ENCODE measurements at regions not wholly inside any gene's neighbourhood (a gene's known extent, or its start where the extent isn't known, plus 50 kb on each side); places are given as distances from the start of the nearest gene placed in this dataset.
"Not testable (repeated sequence)": the region's sequence is repeated elsewhere in the genome, so short reads cannot be mapped to it uniquely, and the experiment has no call there.

DNA sequence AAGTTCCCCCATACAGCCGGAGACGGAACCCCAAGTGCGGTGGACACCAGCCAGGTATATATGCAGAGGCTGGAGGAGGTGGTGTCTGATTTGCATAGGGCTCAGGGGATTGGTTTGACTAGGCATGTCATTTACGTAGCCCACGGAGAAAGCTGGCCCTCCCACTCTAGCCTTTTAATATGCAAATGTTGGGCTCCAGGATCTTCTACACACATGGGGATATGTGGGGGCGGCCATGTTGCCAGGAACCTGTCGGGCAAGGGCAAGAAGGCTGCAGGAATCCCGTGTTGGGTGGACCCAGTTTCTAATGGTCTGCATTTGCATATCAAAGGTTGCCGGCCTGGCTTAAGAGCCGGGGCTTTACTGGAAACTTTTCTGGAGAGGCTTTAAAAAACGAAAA, 57.4 kb downstream of the FTHL17 start:
- H3K4me2 ChIP-seq (ENCODE audit: low read length); H3K9ac ChIP-seq (ENCODE audit: low read depth, low read length); H3K4me3 ChIP-seq (ENCODE audit: low read length); H3K36me3 ChIP-seq (ENCODE audit: insufficient read depth, low read length); H3K4me1 ChIP-seq (ENCODE audit: control insufficient read depth, insufficient read depth, low read length); H3K27me3 ChIP-seq (ENCODE audit: control insufficient read depth, insufficient read depth, low read length); H3K9me3 ChIP-seq (replicated peaks; ENCODE audit: low read length): not testable (repeated sequence)

DNA sequence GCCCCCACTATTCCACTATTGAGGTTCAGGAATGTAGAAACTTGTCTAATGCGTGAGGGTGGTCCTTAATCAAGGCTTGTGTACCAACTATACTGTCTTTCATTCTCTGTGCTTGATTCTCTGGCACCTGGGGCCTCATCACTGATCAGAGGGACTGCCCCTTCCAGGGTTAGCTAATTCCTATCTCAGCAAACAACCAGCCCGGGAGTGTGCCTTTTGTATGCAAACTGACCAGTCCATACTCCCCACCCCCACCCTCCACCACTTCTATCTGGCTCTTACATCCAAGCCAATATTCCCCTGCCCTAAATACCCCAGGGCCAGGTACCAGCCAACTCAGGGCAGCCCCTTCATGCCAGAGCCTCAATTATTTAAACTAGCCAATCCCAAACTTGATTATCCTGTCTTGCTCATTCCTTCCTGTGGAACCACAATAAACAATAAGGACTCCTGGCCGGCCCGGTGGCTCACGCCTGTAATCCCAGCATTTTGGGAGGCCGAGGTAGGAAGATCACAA, 59.3 kb downstream of the FTHL17 start:
- Histone ChIP-seq H3K4me3 (ENCODE audit: low read length) (no peak overlapping the region), H3K4me2 (ENCODE audit: low read length) (no peak overlapping the region), H3K36me3 (ENCODE audit: insufficient read depth, low read length) (no peaks in the 10 kb centered on the region), H3K4me1 (ENCODE audit: control insufficient read depth, insufficient read depth, low read length) (no peaks in the 10 kb centered on the region), H3K27me3 (ENCODE audit: control insufficient read depth, insufficient read depth, low read length) (peaks cover 3% of the 10 kb centered on the region), H3K9ac (ENCODE audit: low read depth, low read length) (no peak overlapping the region), H3K9me3 (replicated peaks; ENCODE audit: low read length) (no peaks in the 10 kb centered on the region)

DNA sequence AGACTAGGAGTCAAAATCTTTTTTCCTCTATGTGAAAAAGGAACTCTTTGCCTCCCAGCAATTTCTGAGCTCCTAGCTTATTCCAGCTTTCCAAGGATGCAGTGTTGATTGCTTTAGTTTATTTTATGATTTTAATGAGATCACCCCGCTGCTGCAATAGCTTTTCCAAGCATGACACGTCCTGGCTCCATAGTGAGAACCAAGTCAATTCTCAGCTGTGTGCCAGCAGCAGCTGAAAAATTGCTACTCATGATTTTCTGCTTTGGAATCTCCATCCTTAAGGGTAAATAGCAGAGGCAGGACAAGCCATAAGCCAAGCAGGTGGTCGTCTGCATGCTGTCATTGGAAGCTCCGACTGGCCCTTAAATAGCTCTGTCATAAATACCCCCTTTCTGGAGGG, 64.5 kb downstream of the FTHL17 start:
- no peak overlapping the region for H3K4me3 ChIP-seq (ENCODE audit: low read length)
- peaks cover 6% of the 10 kb centered on the region for H3K27me3 ChIP-seq (ENCODE audit: control insufficient read depth, insufficient read depth, low read length)
- no peaks in the 10 kb centered on the region for H3K4me1 ChIP-seq (ENCODE audit: control insufficient read depth, insufficient read depth, low read length)
- no peak overlapping the region for H3K9ac ChIP-seq (ENCODE audit: low read depth, low read length)
- no peaks in the 10 kb centered on the region for H3K36me3 ChIP-seq (ENCODE audit: insufficient read depth, low read length)
- H3K9me3 ChIP-seq (replicated peaks; ENCODE audit: low read length), result no peaks in the 10 kb centered on the region
- H3K4me2 ChIP-seq (ENCODE audit: low read length), result no peak overlapping the region

DNA sequence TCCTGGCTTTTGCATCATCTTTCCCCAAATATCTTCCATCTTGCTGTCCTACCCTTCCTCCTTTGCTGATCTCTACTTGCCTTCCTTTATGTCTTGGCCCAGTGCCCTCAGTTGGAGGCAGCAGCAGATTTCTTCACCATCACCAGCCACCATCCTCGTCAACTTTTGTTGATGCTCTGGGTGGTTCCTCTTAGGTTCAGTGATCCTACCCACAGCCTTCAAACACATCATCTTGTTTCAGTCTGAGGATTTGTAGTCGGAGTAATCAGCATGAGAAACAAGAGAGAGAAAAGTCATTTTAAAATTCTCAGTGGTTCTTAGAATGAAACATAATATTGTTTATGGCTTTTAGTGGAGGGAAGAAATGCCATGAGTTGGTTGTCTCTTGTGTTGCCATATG, 65.8 kb downstream of the FTHL17 start:
- Histone ChIP-seq H3K4me2 (ENCODE audit: low read length) (no peak overlapping the region), H3K27me3 (ENCODE audit: control insufficient read depth, insufficient read depth, low read length) (peaks cover 6% of the 10 kb centered on the region)

DNA sequence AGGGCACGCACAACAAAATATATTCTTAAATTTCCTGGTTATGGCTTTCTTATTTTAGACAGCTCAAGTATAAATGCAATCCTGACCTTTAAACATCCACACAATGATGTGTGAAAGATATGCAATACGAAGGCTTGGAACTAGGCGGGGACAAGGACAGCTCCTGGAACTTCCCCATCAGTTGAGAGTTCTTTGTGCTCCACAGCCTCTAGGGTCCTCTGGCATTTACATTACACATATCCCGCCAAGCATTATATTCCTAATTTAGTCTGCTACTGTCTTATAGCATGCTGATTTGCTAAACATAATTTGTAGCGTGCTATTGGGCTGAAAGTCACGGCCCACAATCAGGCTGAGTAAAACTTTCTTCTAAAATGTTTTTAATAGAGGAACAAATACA, 74.4 kb downstream of the FTHL17 start:
- no peaks in the 10 kb centered on the region for H3K4me1 ChIP-seq (ENCODE audit: control insufficient read depth, insufficient read depth, low read length)
- no peak overlapping the region for H3K4me2 ChIP-seq (ENCODE audit: low read length)

More for the DNA sequence above, 65.8 kb downstream of the FTHL17 start:
- H3K9me3 ChIP-seq (replicated peaks; ENCODE audit: low read length), result no peaks in the 10 kb centered on the region
- H3K9ac ChIP-seq (ENCODE audit: low read depth, low read length), result no peak overlapping the region
- no peak overlapping the region for H3K4me3 ChIP-seq (ENCODE audit: low read length)
- H3K36me3 ChIP-seq (ENCODE audit: insufficient read depth, low read length), result no peaks in the 10 kb centered on the region
- H3K4me1 ChIP-seq (ENCODE audit: control insufficient read depth, insufficient read depth, low read length), result no peaks in the 10 kb centered on the region

DNA sequence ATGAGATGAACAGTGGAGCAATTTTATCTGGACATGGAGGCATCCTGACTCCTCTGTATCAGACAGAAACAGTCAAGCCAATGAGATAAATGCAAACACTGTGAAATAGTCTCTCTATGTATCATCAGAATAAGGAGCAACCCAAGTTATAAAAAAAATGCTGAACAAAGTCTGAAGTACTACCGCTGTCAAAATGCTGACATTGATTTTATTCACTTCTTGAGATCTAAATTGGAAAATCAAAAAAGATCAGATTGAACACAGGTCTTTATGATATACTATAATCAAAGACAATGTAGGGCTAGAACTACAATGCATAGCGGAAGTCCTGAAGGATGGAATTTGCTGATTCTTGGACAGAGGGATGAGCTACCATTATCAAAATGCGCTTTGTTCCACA, 76.1 kb downstream of the FTHL17 start:
- Histone ChIP-seq H3K4me1 (ENCODE audit: control insufficient read depth, insufficient read depth, low read length) (no peaks in the 10 kb centered on the region), H3K9me3 (replicated peaks; ENCODE audit: low read length) (no peaks in the 10 kb centered on the region), H3K4me3 (ENCODE audit: low read length) (no peak overlapping the region), H3K4me2 (ENCODE audit: low read length) (no peak overlapping the region), H3K36me3 (ENCODE audit: insufficient read depth, low read length) (no peaks in the 10 kb centered on the region), H3K9ac (ENCODE audit: low read depth, low read length) (no peak overlapping the region), H3K27me3 (ENCODE audit: control insufficient read depth, insufficient read depth, low read length) (no peaks in the 10 kb centered on the region)

More for the DNA sequence above, 74.4 kb downstream of the FTHL17 start:
- no peak overlapping the region for H3K4me3 ChIP-seq (ENCODE audit: low read length)
- H3K9ac ChIP-seq (ENCODE audit: low read depth, low read length), result no peak overlapping the region
- H3K36me3 ChIP-seq (ENCODE audit: insufficient read depth, low read length), result no peaks in the 10 kb centered on the region
- H3K27me3 ChIP-seq (ENCODE audit: control insufficient read depth, insufficient read depth, low read length), result no peaks in the 10 kb centered on the region
- H3K9me3 ChIP-seq (replicated peaks; ENCODE audit: low read length), result no peaks in the 10 kb centered on the region

DNA sequence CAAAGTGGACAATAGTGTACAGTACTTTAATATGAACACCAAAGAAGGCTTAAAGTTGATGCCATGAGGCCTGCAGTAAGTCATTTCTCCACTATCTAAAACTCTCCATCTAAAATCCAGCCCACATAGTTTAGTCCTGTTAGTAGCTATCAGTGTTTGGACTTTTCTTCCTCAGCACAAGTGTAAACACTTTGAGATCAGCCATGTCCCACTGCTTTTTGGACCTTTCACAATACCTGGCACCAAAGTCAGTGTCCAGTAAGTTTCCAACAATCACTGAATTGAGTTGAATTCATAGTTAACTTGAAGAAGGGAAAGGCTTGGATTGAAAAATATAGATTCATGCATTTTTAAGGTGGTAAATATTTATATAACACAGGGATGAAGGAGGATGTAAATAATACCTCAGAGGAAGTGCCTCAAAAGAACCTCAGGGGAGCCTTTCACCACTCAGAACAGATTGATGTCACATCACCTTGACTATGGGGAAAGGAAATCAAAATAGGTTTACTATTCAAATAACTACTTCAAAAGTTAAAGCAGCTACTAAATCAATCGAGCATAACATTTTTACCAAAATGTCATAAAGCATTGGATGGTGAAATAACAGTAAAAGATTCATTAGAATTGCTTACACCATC, 76.7 kb downstream of the FTHL17 start:
- Histone ChIP-seq H3K4me2 (ENCODE audit: low read length) (no peak overlapping the region), H3K36me3 (ENCODE audit: insufficient read depth, low read length) (no peaks in the 10 kb centered on the region), H3K4me3 (ENCODE audit: low read length) (no peak overlapping the region), H3K4me1 (ENCODE audit: control insufficient read depth, insufficient read depth, low read length) (no peaks in the 10 kb centered on the region), H3K9ac (ENCODE audit: low read depth, low read length) (no peak overlapping the region), H3K27me3 (ENCODE audit: control insufficient read depth, insufficient read depth, low read length) (no peaks in the 10 kb centered on the region), H3K9me3 (replicated peaks; ENCODE audit: low read length) (no peaks in the 10 kb centered on the region)

DNA sequence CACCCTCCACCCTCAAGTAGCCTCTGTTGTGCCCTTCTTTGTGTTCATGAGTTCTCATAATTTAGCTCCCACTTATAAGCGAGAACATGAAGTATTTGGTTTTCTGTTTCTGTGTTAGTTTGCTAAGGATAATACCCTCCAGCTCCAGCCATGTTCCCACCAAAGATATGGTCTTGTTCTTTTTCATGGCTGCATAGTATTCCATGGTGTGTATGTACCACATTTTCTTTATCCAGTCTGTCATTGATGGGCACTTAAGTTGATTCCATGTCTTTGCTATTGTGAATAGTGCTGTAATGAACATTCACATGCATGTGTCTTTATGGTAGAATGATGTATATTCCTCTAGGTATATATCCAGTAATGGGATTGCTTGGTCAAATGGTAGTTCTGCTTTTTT, 77.8 kb downstream of the FTHL17 start:
- H3K9ac ChIP-seq (ENCODE audit: low read depth, low read length); H3K4me2 ChIP-seq (ENCODE audit: low read length); H3K4me3 ChIP-seq (ENCODE audit: low read length); H3K9me3 ChIP-seq (replicated peaks; ENCODE audit: low read length); H3K4me1 ChIP-seq (ENCODE audit: control insufficient read depth, insufficient read depth, low read length); H3K27me3 ChIP-seq (ENCODE audit: control insufficient read depth, insufficient read depth, low read length); H3K36me3 ChIP-seq (ENCODE audit: insufficient read depth, low read length): not testable (repeated sequence)

DNA sequence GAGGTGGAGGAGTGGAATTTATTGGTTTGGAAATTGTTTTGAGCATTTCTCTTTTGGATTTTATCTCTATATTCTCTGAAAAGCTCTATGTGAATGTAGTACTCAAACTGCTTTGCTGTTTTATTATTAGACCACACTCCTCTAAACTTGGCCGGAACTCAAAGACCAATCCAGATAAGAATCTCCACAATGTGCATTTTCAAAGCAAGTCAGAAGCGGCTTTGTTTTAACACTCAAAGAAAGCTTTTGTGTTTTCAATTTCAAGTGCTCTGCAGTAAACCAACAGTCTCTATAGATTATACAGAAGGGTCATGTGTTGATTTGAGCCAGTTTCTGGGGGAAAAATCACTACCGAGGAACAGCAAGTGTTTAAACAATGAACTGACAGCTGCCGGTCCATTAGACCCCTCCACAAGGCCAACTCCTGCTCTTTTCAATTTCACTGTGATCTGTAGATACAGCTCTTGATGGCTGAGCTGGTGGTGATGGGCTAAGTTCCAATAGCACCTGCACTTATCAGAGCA, 79.4 kb downstream of the FTHL17 start:
- Histone ChIP-seq H3K9me3 (replicated peaks; ENCODE audit: low read length) (no peaks in the 10 kb centered on the region), H3K4me1 (ENCODE audit: control insufficient read depth, insufficient read depth, low read length) (no peaks in the 10 kb centered on the region), H3K4me3 (ENCODE audit: low read length) (no peak overlapping the region), H3K4me2 (ENCODE audit: low read length) (no peak overlapping the region), H3K27me3 (ENCODE audit: control insufficient read depth, insufficient read depth, low read length) (no peaks in the 10 kb centered on the region), H3K36me3 (ENCODE audit: insufficient read depth, low read length) (no peaks in the 10 kb centered on the region), H3K9ac (ENCODE audit: low read depth, low read length) (no peak overlapping the region)

DNA sequence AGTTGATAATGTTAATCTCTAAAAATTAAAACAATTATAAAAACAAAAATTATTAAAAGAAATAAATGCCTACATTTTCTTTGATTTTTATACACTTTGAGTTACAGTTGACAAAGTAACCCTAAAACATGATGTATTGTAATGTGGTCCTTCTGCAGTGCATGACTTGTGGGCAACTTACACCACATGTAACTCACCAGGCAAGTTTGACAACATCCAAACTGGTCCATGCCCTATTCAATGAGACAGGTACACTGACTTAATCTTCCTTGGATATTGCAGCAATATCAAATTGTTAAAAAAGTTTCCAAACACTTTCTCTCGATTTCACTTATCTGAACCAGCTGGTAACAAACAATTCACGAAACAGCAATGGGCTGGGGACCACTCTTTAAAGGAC, 81.5 kb downstream of the FTHL17 start:
- no peaks in the 10 kb centered on the region for H3K27me3 ChIP-seq (ENCODE audit: control insufficient read depth, insufficient read depth, low read length)
- no peaks in the 10 kb centered on the region for H3K4me1 ChIP-seq (ENCODE audit: control insufficient read depth, insufficient read depth, low read length)
- no peak overlapping the region for H3K4me2 ChIP-seq (ENCODE audit: low read length)
- no peak overlapping the region for H3K4me3 ChIP-seq (ENCODE audit: low read length)
- H3K9me3 ChIP-seq (replicated peaks; ENCODE audit: low read length), result no peaks in the 10 kb centered on the region
- H3K9ac ChIP-seq (ENCODE audit: low read depth, low read length), result no peak overlapping the region
- no peaks in the 10 kb centered on the region for H3K36me3 ChIP-seq (ENCODE audit: insufficient read depth, low read length)

DNA sequence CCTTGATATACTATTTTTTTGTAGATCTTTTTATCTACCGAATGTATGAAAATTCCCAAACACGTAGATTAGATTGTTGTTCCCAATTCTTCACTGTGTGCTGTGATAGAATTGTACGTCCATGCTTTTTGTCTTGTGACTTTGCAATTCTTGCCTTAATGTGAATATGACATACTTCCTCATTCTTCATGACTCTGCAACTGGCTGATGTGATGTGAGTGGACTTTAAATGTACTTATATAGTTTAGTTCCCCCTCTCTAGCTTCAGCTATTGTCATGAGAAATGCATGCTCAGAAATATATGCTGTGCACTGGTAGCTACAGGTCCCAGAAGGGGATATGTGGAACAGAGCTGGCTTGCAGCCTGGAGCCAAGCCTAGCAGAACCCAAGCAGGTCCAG, 89.4 kb downstream of the FTHL17 start:
- H3K9ac ChIP-seq (ENCODE audit: low read depth, low read length), result no peak overlapping the region
- no peaks in the 10 kb centered on the region for H3K36me3 ChIP-seq (ENCODE audit: insufficient read depth, low read length)
- H3K4me2 ChIP-seq (ENCODE audit: low read length), result no peak overlapping the region
- no peaks in the 10 kb centered on the region for H3K9me3 ChIP-seq (replicated peaks; ENCODE audit: low read length)
- H3K4me1 ChIP-seq (ENCODE audit: control insufficient read depth, insufficient read depth, low read length), result no peaks in the 10 kb centered on the region
- no peak overlapping the region for H3K4me3 ChIP-seq (ENCODE audit: low read length)
- H3K27me3 ChIP-seq (ENCODE audit: control insufficient read depth, insufficient read depth, low read length), result no peaks in the 10 kb centered on the region

DNA sequence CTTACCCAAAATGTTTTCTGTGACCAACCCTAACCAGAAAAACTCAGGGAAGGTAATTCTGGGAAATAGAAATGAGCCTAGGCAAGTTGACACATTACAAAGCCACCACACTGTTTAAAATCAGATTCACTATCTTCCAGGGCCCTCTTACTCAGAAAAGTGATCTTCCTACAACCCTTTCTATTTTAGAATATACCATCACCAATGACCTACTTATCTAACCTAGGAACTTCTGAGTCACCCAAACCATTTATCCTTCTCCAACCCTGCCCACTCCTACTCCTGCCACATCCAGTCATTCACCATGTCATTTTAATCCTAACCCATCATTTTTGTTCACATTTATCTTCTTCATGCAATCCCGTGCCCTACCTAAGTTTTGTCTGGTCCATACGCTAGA, 89.9 kb downstream of the FTHL17 start:
- Histone ChIP-seq H3K4me2 (ENCODE audit: low read length) (no peak overlapping the region), H3K9ac (ENCODE audit: low read depth, low read length) (no peak overlapping the region), H3K36me3 (ENCODE audit: insufficient read depth, low read length) (no peaks in the 10 kb centered on the region), H3K9me3 (replicated peaks; ENCODE audit: low read length) (no peaks in the 10 kb centered on the region), H3K4me3 (ENCODE audit: low read length) (no peak overlapping the region), H3K4me1 (ENCODE audit: control insufficient read depth, insufficient read depth, low read length) (no peaks in the 10 kb centered on the region), H3K27me3 (ENCODE audit: control insufficient read depth, insufficient read depth, low read length) (no peaks in the 10 kb centered on the region)

Data from skeletal muscle satellite cell (primary cell).